Cerebellar cortex (tissue), 1 donor: ENCODE measurements at regions not wholly inside any gene's neighbourhood (a gene's known extent, or its start where the extent isn't known, plus 50 kb on each side); places are given as distances from the start of the nearest gene placed in this dataset.
A peak's percentile ranks its signal among the peaks of the same experiment; 100 is the strongest.

Experiments used
- DNase-seq: peaks from one replicate; pipeline ENCODE4 v3.0.0-alpha.2; 2015; ENCODE audit warnings: low spot score

DNA sequence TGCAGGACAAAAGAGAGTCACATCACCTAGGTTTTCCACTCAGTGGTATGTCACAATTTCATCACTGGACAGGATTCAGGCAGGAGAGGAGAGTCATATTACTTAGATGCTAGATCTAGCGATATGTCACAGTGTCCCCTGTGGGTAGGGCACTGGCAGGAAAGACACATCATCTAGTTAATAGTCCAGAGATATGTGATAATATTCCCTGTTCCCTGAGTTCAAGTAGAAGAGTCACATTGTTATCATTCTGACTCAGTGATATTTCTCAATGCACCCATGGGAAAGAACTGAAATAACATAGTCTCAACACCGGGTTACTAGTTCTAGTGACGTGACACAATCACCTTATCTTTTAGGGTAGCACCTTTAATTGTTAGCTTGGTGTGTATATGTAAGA is 944.0 kb upstream of the TSPY4 start:
- DNase-seq = no peak

DNA sequence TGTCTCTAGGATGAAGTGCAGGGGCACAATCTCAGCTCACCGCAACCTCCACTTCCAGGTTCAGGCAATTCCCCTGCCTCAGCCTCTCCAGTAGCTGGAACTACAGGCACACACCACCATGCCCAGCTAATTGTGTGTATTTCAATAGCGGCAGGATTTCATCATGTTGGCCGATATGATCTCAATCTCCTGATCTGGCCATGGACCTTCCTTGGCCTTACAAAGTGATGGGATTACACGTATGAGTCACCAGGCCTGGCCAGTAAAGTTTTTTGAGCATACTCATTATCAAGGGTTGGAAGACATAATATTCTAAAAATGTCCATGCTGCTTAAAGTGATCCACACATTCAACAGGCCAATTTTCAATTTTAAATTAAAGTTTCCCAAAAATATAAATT is 914.4 kb upstream of the TSPY4 start:
- DNase-seq = no peak

DNA sequence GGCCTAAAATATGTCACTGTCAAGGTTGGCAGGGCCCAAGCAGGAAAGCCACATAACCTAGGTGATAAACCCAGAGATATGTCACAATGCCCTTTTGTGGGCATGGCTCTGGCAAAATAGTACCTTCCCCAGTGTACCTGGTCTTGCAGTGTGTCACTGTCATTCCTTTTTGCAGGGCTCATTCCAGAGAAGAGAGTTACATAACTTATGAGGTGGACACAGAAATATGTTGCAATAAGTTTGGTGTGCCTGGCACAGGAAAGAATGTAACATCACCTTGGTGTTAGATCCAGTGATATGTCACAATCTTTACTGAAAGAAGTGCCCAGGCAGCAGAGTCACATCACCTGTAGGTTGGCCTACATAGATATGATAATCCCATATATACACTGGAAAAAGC is 910.8 kb upstream of the TSPY4 start:
- no peak for DNase-seq

DNA sequence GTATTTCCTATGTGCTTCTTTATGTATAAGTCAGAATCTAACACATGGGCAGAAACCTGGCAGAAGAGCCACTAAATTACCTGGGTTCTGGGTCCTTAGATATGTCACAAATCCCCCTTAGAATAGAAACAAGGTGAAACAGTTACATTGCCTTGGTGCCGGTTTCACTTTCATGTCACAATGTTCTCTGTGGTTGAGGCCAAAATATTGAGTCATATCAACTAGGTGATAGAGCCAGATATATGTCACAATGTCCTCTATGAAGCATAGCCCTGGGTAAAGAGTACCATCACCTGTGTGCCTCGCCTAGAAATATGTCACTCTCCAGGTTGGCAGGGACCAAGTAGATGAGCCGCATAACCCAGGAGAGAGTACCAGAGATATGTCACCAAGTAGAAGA is 899.8 kb upstream of the TSPY4 start:
- DNase-seq = no peak

DNA sequence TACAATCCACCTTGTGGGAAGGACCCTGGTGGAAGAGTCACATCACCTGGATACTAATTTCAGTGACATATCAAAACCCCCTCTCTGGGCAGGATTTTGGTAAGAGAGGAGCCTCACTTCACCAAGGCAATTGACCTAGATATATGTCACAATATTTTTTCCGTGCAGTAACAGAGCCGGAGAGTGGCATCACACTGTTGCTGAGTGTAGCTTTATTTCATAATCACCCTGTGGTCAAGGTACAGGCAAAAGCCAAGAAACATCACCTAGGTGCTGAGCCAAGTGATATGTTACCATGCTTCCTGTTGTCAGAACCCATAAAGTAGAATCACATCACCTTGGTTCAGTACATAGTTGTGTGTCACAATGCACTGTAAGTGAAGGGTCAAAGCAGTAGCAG is 895.2 kb upstream of the TSPY4 start:
- DNase-seq = no peak

DNA sequence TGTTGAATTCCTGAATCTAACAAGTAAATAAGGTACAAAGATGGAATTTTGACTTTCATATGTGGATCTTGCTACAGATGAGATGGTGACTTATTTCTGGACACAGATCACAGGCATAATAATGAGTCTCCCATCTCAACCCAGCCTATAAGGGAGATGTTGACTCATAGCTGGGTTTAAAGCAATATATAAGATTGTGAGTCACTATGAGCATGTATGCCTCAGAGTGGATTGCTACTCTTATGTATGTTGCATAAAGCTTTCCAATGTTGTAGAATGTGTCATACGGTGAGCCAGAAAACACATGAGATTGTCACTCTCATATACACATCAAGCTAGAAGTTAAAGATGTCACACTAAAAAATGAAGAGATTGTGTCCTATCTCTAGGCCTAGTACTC is 884.3 kb upstream of the TSPY4 start:
- no peak for DNase-seq

DNA sequence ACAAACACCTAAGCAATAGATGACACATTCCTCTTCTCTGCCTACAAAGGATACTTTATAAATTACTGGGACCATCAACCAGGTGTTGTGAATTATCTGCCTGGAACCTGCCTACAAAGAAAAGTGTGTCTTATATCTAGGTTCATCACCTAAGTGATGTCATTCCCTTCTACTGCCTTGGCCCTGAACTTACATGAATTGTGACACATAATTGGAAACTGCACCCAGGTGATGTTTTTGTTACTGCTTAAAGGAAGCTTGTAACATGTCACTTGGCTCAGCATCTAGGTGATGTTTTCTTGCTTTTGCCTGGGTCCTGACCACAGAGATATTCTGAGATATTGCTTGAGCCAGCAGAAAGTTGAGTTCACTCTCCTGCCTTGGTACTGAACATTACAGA is 870.5 kb upstream of the TSPY4 start:
- no peak for DNase-seq

DNA sequence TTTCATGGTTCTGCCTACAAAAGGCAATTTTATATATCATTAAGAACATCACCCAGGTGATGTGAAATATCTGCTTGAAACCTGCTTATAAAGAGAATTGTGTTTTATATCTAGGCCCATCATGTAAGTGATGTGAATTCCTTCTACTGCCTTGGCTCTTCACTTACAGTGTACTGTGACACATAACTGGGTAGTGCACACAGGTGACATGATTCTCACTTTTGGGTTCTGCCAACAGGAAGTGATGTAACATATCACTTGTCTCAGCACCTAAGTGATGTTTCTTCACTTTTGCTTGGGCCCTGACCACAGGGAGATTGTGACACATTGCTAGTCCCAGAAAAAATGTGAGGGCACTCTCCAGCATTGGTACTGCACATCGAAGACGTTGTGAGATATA is 867.0 kb upstream of the TSPY4 start:
- no peak for DNase-seq

DNA sequence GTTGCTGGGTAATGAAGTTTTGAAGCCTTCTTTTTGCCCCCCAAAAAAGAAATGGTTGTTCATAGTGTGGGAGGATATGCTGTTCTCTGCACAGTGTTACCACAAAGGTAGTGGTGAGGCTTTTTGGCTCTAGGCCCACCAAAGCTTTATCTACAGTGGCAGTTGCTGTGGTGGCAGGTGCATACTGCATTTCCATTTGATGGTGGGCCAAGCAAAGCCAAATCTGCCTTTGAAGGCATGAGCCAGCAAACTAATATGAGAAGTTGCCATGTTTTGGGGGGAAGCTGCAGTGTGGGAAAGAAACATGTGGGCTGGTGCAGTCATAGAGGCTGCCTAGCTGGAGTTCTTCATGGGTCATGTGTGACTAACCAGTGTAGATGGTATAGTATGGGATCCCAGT is 858.1 kb upstream of the TSPY4 start:
- no peak for DNase-seq

DNA sequence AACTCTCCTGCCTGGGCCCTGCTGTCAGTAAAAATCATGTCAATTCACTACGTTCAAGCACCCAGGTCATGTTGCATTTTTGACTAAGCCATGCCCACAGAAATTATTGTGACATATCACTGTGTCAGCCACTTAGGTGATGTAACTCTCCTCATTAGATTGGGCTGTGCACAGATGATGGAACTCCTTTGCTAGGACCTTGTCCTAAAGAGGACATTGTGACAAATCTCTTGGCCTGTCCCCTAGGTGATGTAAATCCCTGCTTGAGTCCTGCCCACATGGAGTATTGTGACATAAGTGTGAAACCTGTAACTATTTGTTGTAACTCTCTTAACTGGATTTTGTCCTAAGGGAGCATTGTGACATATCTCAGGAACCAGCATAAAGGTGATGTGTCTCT is 848.3 kb upstream of the TSPY4 start:
- DNase-seq = no peak

DNA sequence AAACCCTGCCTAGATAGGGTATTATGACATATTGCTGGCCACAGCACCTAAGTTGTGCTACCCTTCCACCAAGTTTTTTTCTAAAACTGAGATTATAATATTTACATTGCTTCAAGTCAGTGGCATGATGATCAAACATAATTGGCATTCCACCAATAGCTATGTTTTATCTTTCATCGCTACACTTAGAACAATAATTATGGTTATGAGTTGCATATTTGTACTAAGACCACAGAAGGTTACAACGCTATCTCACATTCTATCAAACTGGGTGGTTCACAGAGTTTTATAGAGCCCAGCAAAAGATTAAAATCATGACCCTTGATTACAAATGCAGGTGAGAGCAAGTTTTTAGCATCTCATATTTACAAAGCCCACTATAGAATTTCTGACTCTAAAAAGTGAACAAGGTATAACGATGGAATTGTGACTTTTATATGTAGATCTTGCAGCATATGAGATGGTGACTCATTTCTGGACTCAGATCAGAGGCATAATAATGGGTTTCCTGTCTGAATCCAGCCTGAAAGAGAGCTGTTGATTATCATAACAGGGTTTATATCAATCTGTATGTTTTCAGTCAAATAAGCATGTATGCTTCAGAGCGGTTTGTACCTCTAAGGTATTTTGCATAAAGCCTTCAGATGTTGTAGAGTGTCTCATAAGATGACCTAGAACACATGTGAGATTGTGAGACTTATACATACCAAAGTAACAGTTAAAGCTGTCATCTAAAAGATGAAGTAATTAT is 847.2 kb upstream of the TSPY4 start:
- no peak for DNase-seq

DNA sequence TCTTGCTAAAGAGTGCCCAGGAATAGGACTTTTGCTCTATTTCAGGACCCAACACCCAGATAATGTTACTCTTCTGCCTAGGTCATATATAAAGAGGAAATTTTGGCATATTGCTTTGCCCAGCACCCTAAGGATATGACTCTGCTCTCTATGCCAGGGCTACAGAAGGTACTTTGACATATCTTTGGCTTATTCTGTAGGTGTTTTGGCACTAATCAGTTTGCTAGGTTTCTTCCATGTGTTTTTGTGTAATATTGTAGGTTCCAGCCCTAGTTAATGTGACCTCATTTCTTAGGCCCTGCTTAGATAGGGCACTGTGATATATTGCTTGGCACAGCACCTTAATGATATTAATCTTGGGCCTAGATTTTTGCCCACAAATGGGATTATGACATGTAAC is 842.9 kb upstream of the TSPY4 start:
- peak; percentile 57 for DNase-seq

DNA sequence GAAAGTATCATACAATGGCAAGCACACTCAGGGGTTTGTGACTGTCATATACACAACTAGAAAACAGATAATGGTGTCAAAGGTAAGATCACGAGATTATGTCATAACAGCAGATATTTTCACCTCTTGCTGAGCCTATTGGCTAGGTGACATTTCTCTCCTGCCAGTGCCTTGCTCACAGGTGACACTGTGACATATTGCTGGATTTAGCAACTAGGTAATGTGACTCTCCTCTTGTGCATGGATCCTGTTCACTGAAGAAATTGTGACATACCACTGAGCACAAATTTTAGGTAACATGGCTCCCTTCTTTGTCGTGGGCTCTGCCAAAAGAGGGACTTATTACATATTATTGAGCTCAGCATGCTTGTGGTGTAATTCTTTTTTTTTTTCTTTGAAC is 842.0 kb upstream of the TSPY4 start:
- DNase-seq = peak; percentile 7

DNA sequence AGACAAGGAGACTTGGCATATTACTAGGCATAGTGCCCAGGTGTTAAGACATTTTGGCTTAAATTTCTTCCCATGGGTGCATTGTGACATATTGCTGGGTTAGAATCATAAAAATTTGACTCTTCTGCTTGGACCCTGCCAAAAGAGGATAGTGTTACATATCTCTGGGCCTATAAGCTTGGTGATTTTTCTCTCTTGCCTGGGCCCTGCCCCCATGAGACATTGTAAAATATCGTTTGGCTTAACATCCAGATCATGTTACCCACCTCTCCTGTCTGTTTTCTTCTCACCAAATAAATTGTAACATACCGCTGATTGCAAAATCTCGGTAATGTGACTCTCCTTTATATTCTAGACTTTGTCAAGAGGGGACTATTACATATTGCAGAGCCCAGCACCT is 836.4 kb upstream of the TSPY4 start:
- DNase-seq = no peak

DNA sequence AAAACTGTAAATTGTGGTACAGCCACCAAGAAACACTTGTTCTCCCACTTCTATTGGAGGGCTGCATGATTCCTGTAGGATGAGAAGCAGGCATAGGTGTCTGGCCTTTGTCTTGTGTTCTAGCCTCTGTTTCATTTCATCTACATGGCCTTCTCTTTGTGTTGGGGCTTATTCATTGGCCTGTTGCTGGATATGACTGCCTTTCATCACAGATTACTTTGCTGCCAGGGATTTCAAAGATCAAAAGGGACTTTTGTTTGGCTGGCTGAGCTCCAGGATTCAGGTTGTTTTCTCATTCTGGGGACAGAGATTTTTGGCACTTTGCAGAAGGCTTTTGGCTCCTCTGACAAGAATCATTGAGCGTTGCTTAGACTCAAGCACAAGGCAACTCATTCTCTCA is 803.8 kb upstream of the TSPY4 start:
- peak; percentile 8 for DNase-seq

DNA sequence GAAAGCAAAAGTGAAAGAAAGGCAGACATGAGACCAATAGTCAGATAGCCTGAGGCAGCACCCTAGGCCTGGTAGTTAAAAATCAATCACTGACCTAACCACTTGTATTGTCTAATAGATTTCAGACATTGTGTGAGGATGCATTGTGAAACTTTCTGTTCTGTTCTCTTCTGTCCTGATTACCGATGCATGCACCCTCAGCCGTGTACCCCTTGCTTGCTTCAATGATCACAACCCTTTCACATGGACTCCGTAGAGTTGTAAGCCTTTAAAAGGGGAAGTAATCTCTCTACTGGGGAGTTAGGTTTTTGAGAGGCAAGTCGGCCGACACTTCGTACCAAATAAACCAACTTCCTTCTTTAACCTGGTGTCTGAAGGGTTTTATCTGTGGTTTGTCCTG is 801.6 kb upstream of the TSPY4 start:
- no peak for DNase-seq

DNA sequence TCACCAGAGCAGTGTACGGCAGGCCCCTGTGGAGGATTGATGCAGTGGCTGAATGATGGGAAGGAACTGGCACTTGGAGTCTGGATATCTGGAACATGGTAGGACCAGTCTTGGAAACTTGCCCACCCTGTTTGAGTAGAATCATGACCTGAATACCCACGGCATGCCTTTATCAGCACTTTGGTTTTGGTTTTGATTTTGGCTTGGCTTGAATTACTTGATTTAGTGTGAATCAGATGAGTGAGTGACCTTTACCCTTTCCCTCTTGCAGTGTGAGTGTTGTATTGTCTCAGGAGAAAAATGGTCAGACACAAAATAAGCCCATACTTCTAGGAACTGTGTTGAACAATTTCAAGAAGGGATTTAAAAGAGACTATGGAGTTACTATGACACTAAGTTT is 801.0 kb upstream of the TSPY4 start:
- no peak for DNase-seq

DNA sequence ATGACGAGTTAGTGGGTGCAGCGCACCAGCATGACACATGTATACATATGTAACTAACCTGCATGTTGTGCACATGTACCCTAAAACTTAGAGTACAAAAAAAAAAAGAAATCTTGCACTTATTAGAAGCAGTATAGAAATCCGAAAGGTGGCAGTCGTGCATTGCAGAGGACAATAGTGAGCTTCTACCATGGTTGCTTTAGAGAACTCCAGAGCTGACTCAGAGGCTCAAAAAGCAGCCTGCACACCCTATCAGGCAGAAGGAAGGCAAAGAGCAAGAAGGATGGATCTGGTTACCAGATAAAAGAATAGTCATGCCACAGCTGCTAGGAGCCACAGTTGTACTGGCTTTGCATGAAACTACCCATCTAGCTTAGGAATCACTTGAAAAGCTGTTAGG is 796.0 kb upstream of the TSPY4 start:
- DNase-seq = no peak

DNA sequence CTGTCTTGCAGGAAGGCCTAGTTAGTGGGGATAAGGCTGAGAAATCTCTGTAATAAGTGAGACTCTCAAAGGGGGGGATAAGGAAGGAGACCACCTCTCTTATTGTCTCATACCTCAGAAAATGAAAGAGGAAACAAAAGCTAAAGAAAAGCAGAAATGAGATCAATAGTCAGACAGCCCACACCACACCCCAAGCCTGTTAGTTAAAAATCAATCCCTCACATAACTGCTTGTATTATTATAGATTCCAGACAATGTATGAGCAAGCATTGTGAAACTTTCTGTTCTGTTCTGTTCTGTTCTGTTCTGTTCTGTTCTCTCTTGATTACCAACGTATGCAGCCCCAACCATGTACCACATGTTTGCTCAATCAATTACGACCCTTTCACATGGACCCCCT is 792.5 kb upstream of the TSPY4 start:
- DNase-seq = no peak

DNA sequence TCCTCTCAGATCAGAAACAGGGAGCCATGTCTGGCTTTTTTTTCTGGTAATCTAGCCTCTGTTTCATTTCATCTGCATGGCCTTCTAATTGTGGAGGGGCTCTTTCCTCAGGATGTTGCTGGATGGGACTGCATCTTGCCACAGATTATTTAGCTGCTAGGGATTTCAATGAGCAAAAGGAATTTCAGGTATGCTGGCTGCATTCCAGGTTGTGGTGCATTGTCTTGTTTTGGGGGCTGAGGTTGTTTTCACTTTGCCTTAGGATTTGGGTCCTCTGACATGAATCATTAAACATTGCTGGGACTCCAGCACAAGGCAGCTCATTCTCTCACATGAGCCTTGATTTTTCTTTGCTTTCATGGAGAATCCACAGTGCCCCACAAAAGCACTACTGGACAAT is 789.3 kb upstream of the TSPY4 start:
- DNase-seq = no peak

DNA sequence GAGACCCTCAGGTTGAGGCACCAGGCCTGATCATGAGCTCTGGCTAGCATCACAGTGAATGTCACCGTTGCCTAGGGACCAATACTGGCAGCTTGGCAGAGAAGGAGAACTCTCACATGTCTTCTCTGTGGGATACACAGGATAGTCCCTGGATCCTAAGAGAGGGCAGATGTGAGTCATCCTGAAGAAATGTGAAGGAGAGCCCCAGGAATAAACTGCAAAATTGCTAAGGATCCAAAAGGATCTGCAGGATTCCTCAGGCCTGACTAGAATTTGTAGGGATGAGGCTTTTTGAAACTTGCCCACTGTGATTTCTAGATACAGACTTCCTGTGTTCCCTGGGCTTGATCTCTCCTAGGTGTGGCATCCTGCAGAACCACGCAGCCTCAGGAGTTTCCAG is 785.9 kb upstream of the TSPY4 start:
- DNase-seq = no peak

DNA sequence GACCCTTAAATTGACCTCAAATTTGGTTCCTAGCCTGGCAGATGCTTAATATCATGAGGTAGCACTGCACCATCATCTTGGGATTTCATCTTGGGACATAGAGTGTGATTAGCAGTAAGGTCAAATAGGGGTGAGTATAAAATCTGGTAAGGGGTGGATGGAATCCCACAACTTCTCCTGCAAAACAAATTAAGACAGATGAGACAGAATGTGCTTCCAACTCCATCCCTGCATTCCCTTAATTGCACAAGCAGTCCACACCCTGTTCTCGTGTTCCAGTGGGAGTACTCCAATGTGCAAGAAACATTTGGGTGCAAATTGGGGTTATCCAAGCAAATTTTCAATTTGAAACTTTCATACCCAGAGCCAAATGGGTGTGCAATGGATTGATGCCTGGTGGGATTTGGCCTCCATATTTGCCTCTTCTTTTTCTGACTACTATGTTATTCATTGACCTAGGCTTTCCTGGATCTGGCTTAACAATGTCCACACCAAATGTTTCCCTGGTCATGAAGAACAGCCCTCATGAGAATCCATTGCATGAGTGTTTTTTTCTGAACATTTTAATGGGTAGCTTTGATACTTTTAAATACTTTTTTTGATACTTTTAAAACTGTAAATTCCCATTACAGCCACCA is 785.0 kb upstream of the TSPY4 start:
- no peak for DNase-seq

DNA sequence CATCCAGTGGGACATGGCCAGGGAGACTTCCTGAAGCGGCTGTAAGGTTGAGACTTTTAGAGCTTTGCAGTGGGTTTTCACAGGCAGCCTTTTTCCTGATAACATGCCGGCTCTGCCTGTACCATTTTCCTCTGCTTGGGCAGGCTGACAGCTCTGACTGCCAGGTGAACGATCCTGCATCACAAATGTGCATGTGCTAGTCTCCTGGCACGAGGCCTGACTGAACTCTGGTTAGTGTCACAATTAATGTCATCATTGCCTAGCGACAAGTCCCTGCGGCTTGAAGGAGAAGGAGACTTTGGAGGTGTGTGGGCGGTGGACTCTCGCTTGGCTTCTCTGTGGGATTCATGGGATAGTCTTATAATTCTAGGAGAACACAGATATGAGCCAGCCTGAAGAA is 783.6 kb upstream of the TSPY4 start:
- peak; percentile 53 for DNase-seq

DNA sequence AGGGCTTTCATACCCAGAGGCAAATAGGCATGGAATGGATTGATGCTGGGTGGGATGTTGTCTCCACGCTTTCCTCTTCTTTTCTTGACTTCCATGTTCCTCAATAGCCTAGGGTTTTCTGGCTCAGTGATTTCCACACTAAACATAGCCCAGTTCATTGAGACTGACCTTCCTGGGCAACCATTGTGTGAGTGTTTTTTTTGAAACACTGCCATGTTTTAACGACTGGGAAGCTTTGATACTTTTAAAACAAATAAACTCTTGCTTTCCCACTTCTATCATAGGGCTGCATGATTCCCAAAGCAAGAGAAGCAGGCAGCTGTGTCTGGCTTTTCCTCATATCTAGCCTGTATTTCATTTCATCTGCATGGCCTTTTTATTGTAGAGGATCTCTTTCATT is 775.9 kb upstream of the TSPY4 start:
- DNase-seq = no peak
